K562 (cell line): ENCODE measurements at regions not wholly inside any gene's neighbourhood (a gene's known extent, or its start where the extent isn't known, plus 50 kb on each side); places are given as distances from the start of the nearest gene placed in this dataset.

ENCODE experiments used
- ADNP ChIP-seq: fragments of 200-800 bp; sonication (Bioruptor generic); IDR thresholded peaks from 2 replicates; pipeline ENCODE4 v1.6.1; 2016; ENCODE audit warnings: missing genetic modification characterization, missing compliant biosample characterization
- ARHGAP35 ChIP-seq: fragments of 450-650 bp; IDR thresholded peaks from 2 replicates; pipeline ENCODE4 v1.6.1; 2018; ENCODE audit not compliant: partially characterized antibody
- ARID4B ChIP-seq: sonication (generic); formaldehyde crosslinking; IDR thresholded peaks from 2 replicates; pipeline ENCODE4 v1.8.0; 2022; ENCODE audit warnings: mild to moderate bottlenecking, missing genetic modification reagents
- BCOR ChIP-seq: fragments of 450-650 bp; IDR thresholded peaks from 2 replicates; pipeline ENCODE4 v1.6.1; 2016
- GTF2F1 ChIP-seq: IDR thresholded peaks from 2 replicates; pipeline ENCODE4 v1.6.1; 2011; ENCODE audit warnings: low read depth, low read length, improper control_type of control experiment
- HNRNPUL1 ChIP-seq: fragments of 200-400 bp; formaldehyde crosslinking; IDR thresholded peaks from 2 replicates; pipeline ENCODE4 v1.6.1; 2017; ENCODE audit warnings: low read length
- KLF10 ChIP-seq: fragments of 250-450 bp; sonication (Bioruptor Pico); IDR thresholded peaks from 2 replicates; pipeline ENCODE4 v1.6.1; 2021; ENCODE audit warnings: matching md5 sums
- MAZ ChIP-seq, 2 experiments: fragments of 450-650 bp in 1 of 2; sonication (generic) in 1 of 2; formaldehyde crosslinking; IDR thresholded peaks in 1 of 2; conservative IDR thresholded peaks in 1 of 2; 2 replicates each; pipeline versions ENCODE4 v1.4.0 to v1.5.0; 2020; ENCODE audit warnings: mild to moderate bottlenecking in 1 of 2, missing genetic modification reagents in 1 of 2
- MED1 ChIP-seq: sonication (generic); formaldehyde crosslinking; IDR thresholded peaks from 2 replicates; pipeline ENCODE4 v1.8.1; 2023; ENCODE audit warnings: missing genetic modification reagents, borderline replicate concordance
- PHF8 ChIP-seq: fragments of 200-600 bp; sonication (generic); IDR thresholded peaks from 2 replicates; pipeline ENCODE4 v1.6.1; 2012; ENCODE audit warnings: mixed run types, mild to moderate bottlenecking, inconsistent platforms, low read length, moderate library complexity, borderline replicate concordance
- RERE ChIP-seq: sonication (generic); formaldehyde crosslinking; IDR thresholded peaks from 2 replicates; pipeline ENCODE4 v1.8.0; 2023; ENCODE audit warnings: missing genetic modification reagents, mild to moderate bottlenecking, borderline replicate concordance
- SMARCC2 ChIP-seq: fragments of 450-650 bp; IDR thresholded peaks from 2 replicates; pipeline ENCODE4 v1.6.1; 2017; ENCODE audit warnings: antibody characterized with exemption, moderate library complexity, mild to moderate bottlenecking, low read depth
- TFAP4 ChIP-seq: sonication (generic); formaldehyde crosslinking; IDR thresholded peaks from 2 replicates; pipeline ENCODE4 v1.8.0; 2022; ENCODE audit warnings: missing genetic modification reagents, mild to moderate bottlenecking, moderate library complexity, borderline replicate concordance
- USF2 ChIP-seq: sonication (generic); formaldehyde crosslinking; IDR thresholded peaks from 2 replicates; pipeline ENCODE4 v1.5.0; 2020; ENCODE audit warnings: missing genetic modification reagents
- XRCC3 ChIP-seq: fragments of 450-650 bp; IDR thresholded peaks from 2 replicates; pipeline ENCODE4 v1.6.1; 2017; ENCODE audit warnings: mild to moderate bottlenecking, moderate library complexity
- ZC3H8 ChIP-seq: fragments of 450-650 bp; IDR thresholded peaks from 2 replicates; pipeline ENCODE4 v1.6.1; 2017
- ZKSCAN8 ChIP-seq: fragments of 200-800 bp; sonication (Bioruptor generic); IDR thresholded peaks from 2 replicates; pipeline ENCODE4 v1.6.1; 2016; ENCODE audit warnings: missing genetic modification characterization, missing compliant biosample characterization

- no peak for TF ChIP-seq ARID4B (CRISPR knock-in tag)
- TF ChIP-seq RERE: no peak
- peak; percentile 30; the same call in 1 of the 2 replicates for TF ChIP-seq TFAP4 (CRISPR knock-in tag)
- TF ChIP-seq MAZ (CRISPR knock-in tag; conservative IDR thresholded peaks at IDR 0.05 in 1 of 2, IDR thresholded peaks at IDR 0.05 in 1 of 2): 0 out of 4 replicates have a peak, but pooled peaks of 1 of the 2 experiments have one; percentile 2
- TF ChIP-seq USF2: peak; percentile 87
- TF ChIP-seq XRCC3: no peak
- peak; percentile 57; the same call in 1 of the 2 replicates for TF ChIP-seq PHF8
- TF ChIP-seq ARHGAP35: no peak
- no peak for TF ChIP-seq GTF2F1
- no peak for TF ChIP-seq ADNP (tag)
- TF ChIP-seq HNRNPUL1: no peak
- no peak for TF ChIP-seq ZKSCAN8 (CRISPR knock-in tag)
- TF ChIP-seq KLF10 (CRISPR knock-in tag): no peak
- TF ChIP-seq MED1 (CRISPR knock-in tag): no peak
- no peak for TF ChIP-seq ZC3H8
- no peak for TF ChIP-seq SMARCC2
- TF ChIP-seq BCOR: no peak
Observed at GRCh38 chrX:40176351-40177116, 78.8 kb upstream of the BCOR start (continued).
